IMR-90 (cell line): ENCODE measurements at regions not wholly inside any gene's neighbourhood (a gene's known extent, or its start where the extent isn't known, plus 50 kb on each side); places are given as distances from the start of the nearest gene placed in this dataset.

Experiments used
- CHD1 ChIP-seq: IDR thresholded peaks from 2 replicates; pipeline ENCODE4 v1.6.1; 2012; ENCODE audit warnings: low read depth, low read length, improper control_type of control experiment
- CTCF ChIP-seq: conservative IDR thresholded peaks from 2 replicates; pipeline ENCODE4 v1.5.1; 2012; ENCODE audit warnings: mild to moderate bottlenecking, low read depth, low read length, improper control_type of control experiment
- MAZ ChIP-seq: IDR thresholded peaks from 2 replicates; pipeline ENCODE4 v1.6.1; 2012; ENCODE audit warnings: low read depth, mild to moderate bottlenecking, low read length, improper control_type of control experiment, moderate library complexity, borderline replicate concordance
- NFE2L2 ChIP-seq: fragments of 150-350 bp; IDR thresholded peaks from 2 replicates; pipeline ENCODE4 v1.6.1; 2016; ENCODE audit warnings: low read depth, mild to moderate bottlenecking, low read length
- POLR2A ChIP-seq: IDR thresholded peaks from 2 replicates; pipeline ENCODE4 v1.6.1; 2012; ENCODE audit warnings: mild to moderate bottlenecking, low read depth, low read length
- RCOR1 ChIP-seq: IDR thresholded peaks from 2 replicates; pipeline ENCODE4 v1.6.1; 2012; ENCODE audit warnings: mild to moderate bottlenecking, low read length, improper control_type of control experiment; ENCODE audit not compliant: insufficient replicate concordance
- SMC3 ChIP-seq: fragments of 150-350 bp; IDR thresholded peaks from 2 replicates; pipeline ENCODE4 v1.6.1; 2016; ENCODE audit warnings: low read depth, mild to moderate bottlenecking, antibody characterized with exemption, low read length, moderate library complexity
- USF2 ChIP-seq: fragments of 150-350 bp; IDR thresholded peaks from 2 replicates; pipeline ENCODE4 v1.6.1; 2017; ENCODE audit warnings: mild to moderate bottlenecking, antibody characterized with exemption, low read length, low read depth

GRCh38 chr5:58275516-58275915 is 184.4 kb downstream of the PLK2 start:
- TF ChIP-seq CTCF (no peak), USF2 (no peak), NFE2L2 (no peak), RCOR1 (no peak), POLR2A (no peak), CHD1 (no peak), MAZ (no peak), SMC3 (no peak)
